ENCODE measurements at regions not wholly inside any gene's neighbourhood (a gene's known extent, or its start where the extent isn't known, plus 50 kb on each side); places are given as distances from the start of the nearest gene placed in this dataset.
"Not testable (repeated sequence)": the region's sequence is repeated elsewhere in the genome, so short reads cannot be mapped to it uniquely, and the experiment has no call there.

- DNase-seq (ENCODE audit: extremely low read depth, low read depth): not testable (repeated sequence)
Observed at GRCh38 chrX:83749736-83750135, 111.2 kb upstream of the CYLC1 start.

GRCh38 chrX:83750451-83750850, 110.5 kb upstream of the CYLC1 start:
- DNase-seq (ENCODE audit: extremely low read depth, low read depth): not testable (repeated sequence)

- peak; percentile 20 for DNase-seq (ENCODE audit: extremely low read depth, low read depth)
Observed at GRCh38 chrX:83759872-83760271, 101.1 kb upstream of the CYLC1 start.

- no peak for DNase-seq (ENCODE audit: extremely low read depth, low read depth)
Observed at GRCh38 chrX:83771664-83772063, 89.3 kb upstream of the CYLC1 start.

Data from NCI-H460 (cell line).